GM12891 (cell line): ENCODE measurements at regions not wholly inside any gene's neighbourhood (a gene's known extent, or its start where the extent isn't known, plus 50 kb on each side); places are given as distances from the start of the nearest gene placed in this dataset.

Experiments used
- DNase-seq: peaks from one replicate; pipeline ENCODE4 v3.0.0; 2011; ENCODE audit warnings: low spot score; ENCODE audit not compliant: insufficient read length
- FAIRE-seq: peaks from 2 replicates; lab custom pipeline; 2011; peaks lifted over from hg19 to GRCh38; lab: Jason Lieb, UNC
- PAX5 ChIP-seq: IDR thresholded peaks from 2 replicates; pipeline ENCODE4 v1.6.1; 2011; ENCODE audit warnings: low read length, moderate library complexity, mild to moderate bottlenecking; ENCODE audit not compliant: insufficient read depth, severe bottlenecking
- POLR2A ChIP-seq: IDR thresholded peaks from 2 replicates; pipeline ENCODE4 v1.6.1; 2011; ENCODE audit warnings: low read depth, low read length, control low read depth
- POLR2AphosphoS5 ChIP-seq: IDR thresholded peaks from 2 replicates; pipeline ENCODE4 v1.6.1; 2011; ENCODE audit warnings: low read depth, low read length, control low read depth
- POU2F2 ChIP-seq: IDR thresholded peaks from 2 replicates; pipeline ENCODE4 v1.6.1; 2011; ENCODE audit warnings: low read depth, mild to moderate bottlenecking, control low read depth, low read length, moderate library complexity
- SPI1 ChIP-seq: IDR thresholded peaks from 2 replicates; pipeline ENCODE4 v1.6.1; 2011; ENCODE audit warnings: low read depth, low read length, control low read depth
- TAF1 ChIP-seq: IDR thresholded peaks from 2 replicates; pipeline ENCODE4 v1.6.1; 2011; ENCODE audit warnings: low read depth, low read length, control low read depth

GRCh38 chr2:769771-770170 is 92.6 kb upstream of the TMEM18 start:
- no peak for FAIRE-seq
- no peak for TF ChIP-seq PAX5
- no peak for TF ChIP-seq POLR2AphosphoS5
- TF ChIP-seq SPI1 = no peak
- no peak for DNase-seq

DNA sequence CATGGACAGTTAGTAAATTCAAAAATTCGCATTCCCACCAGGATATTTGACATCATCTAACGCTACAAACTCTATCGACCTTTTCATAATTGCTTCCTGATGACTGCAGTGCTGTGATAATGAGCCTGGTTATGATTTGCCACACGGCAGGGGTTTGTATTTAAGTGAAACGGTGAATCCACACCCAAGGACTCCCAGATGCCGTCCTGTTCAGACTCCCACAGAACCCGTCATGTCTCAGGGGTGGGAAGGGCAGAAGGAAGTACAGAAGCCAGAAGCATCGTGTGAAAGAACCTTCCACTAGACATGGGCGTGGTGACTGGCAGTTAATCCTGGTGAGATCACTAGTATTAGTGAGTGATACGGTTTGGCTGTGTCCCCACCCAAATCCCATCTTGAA is 91.2 kb upstream of the TMEM18 start:
- no peak for DNase-seq
- FAIRE-seq = no peak
- TF ChIP-seq SPI1 (no peak), POU2F2 (no peak), TAF1 (no peak), PAX5 (no peak), POLR2AphosphoS5 (no peak), POLR2A (no peak)

DNA sequence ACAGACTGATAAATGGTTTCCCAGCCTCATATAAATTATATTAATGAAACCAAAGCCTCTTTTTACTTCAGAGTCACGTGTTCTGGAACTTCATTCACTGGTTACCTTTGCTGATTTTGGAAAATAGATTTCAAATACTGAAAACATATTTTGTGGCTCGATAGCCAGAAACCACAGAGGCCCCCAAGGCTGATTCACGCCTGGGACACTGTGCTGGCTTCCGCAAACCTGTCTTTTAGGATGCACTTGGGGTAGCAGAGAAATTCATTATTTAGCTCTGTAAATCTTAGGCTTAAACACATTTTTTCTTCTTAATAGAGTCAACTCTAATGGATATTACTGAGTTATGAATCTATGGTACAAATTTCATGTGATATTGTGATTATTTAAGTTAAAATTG is 90.7 kb upstream of the TMEM18 start:
- FAIRE-seq (no peak), DNase-seq (no peak)
- TF ChIP-seq POLR2AphosphoS5 (no peak), POLR2A (no peak), PAX5 (no peak), POU2F2 (no peak), SPI1 (no peak)

DNA sequence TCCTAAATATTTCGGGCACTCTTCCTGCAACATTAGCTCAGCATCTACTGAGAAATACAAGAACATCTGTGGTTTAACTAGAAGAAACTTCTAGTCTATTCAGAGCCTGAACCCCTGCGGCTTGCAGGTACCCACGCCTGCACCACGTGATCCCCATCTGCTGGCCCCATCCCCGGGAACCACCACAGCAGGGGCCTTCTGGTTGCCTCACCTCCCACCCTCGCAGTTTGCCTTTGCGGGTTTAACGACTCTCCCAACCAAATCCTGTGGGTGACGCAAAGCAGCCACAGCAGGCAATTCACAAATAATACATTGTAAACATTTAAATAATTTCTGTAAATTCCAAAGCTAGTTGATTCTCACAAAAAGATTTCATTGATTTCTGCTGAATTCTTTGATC is 90.2 kb upstream of the TMEM18 start:
- TF ChIP-seq TAF1 (no peak), POLR2AphosphoS5 (no peak)
- DNase-seq = no peak

DNA sequence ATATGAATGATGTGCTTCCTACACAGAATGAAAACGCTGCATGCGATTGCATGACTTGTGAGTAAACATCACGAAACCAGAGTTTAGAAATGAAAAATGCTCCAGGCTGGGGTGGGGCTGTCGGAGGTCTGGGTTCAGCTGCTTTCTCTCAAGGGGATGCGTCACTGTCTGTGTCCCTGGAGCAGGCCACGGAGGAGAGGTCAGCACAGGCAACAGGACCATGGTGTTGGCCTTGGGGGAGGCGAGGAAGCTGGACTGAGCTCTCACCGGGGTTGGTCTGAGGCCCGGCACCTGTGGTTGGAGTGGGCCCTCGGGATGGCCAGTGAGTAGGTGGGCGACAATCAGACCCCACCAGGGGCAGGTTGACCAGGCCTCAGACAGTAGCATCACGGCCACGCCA is 89.0 kb upstream of the TMEM18 start:
- FAIRE-seq (no peak), DNase-seq (no peak)
- TF ChIP-seq PAX5 = no peak
- no peak for TF ChIP-seq POLR2AphosphoS5
- no peak for TF ChIP-seq POLR2A
- no peak for TF ChIP-seq SPI1
- no peak for TF ChIP-seq POU2F2
- TF ChIP-seq TAF1 = no peak

More for the DNA sequence above, 90.2 kb upstream of the TMEM18 start:
- FAIRE-seq = no peak

DNA sequence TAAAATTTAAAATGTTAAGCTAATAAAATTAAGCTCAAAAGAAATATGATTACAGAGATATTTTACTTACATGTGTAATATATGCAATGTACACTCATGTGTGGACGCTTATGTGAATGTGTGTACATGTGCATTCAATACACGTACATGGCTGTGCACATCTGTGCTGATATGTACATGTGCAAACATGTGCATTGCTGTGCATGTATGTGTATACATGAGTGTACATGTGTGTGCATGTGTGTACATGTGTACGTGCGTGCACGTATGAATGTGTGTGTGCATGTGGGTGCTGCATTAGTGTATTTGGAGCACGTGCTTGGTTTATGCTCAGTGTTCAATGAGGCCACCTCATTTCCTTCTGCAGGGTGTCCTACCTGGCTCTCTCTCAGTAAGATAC is 88.2 kb upstream of the TMEM18 start:
- FAIRE-seq (peak; percentile 48), DNase-seq (no peak)
- TF ChIP-seq POLR2AphosphoS5 (no peak), TAF1 (no peak), SPI1 (no peak), POLR2A (no peak), PAX5 (no peak), POU2F2 (no peak)

DNA sequence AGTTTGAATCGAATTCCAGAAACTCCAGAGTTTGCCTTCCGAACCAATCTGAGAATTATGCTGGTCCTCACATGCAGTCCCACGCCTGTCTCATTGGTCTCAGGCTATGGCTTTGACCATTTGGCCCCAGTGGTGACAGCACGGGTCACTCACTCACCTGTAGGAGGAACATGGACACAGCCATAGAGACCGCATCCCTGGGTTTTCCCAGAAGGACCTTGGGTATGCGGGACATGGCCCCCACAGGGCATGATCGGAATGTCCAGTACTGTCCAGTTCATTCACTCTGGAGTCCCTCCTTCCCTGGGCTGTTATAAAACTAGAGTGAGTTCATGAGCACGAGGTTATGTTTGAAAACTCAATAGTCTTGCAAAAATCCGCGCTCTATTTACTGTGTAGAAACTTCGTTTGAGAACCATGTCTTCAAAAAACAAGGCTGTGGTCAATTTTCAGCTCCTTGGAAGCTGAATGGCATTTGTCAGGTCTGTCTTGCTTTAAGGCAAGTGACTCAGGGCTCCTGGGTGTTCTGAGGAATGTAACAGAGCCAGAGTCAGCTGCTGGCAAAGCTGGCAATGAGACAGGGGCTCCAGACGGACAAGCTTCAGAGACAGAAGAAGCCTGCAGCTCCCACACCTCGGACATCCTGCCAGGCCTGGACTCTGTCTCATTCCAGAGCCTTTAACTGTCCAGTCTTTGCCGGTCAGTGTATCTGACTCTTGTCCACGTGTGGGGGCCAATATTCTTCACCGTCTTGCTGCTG is 86.7 kb upstream of the TMEM18 start:
- TF ChIP-seq POLR2AphosphoS5 (no peak), TAF1 (no peak), SPI1 (no peak)
- FAIRE-seq (no peak), DNase-seq (no peak)

DNA sequence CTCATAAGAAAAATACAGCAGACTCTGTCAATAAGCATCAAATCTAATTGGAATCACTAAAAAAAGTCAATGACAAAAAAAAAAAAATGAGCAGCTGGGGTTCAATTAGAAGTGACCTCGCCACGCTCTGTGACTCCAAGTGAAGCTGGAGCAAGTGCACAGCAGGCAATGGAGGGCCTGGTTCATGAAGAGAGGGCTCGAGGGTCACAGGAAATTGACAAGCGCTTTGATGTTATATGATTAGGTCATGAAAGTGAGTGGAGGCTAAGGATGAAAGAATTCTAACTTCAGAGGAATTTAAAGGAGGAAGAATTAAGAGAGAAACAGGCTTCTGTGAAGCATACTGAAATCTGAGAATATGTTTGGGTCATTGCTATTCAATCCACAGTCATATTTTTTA is 85.4 kb upstream of the TMEM18 start:
- DNase-seq (no peak), FAIRE-seq (no peak)
- TF ChIP-seq SPI1 = no peak
- no peak for TF ChIP-seq TAF1
- TF ChIP-seq POU2F2 = no peak
- no peak for TF ChIP-seq PAX5
- no peak for TF ChIP-seq POLR2AphosphoS5
- no peak for TF ChIP-seq POLR2A

DNA sequence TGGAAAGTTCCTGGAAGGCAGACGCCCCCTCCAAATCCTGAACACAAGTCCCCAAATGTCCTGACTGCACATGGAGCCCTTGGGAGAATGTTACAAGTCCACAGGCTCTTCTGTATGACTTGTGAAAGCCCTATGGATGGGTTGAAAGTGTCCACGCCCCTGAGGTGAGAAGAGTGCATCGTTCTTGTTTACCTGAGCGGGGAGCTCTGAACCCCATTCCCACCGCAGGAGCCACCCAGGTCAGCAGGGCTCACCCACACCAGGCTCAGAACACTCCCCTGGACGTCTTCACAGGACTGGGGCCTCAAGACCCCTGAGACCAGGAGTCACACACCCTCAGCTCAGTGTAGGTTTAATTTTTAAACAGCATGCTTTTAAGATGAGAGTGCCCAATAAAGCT is 84.2 kb upstream of the TMEM18 start:
- FAIRE-seq (no peak), DNase-seq (no peak)
- TF ChIP-seq PAX5 = no peak
- no peak for TF ChIP-seq POLR2A
- TF ChIP-seq TAF1 = no peak
- no peak for TF ChIP-seq SPI1
- TF ChIP-seq POLR2AphosphoS5 = no peak
- TF ChIP-seq POU2F2 = no peak

DNA sequence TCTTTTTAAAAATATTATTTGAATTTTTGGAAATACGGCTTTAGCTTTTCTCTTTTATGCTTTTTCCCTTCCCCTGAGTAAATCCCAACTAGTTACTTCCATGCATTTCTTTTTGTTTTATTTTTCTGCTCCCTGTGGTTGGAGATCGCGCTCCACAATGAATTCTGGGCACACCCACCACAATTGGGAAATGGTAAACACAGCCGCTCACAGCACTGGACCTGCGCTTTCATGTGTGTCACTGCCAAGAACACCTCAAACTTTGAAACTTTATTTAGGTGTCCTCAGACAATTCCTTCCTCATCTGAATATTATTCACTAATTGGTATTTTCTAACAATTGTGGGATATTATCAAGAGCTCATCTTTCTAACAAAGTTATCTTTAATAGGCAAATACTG is 82.8 kb upstream of the TMEM18 start:
- no peak for FAIRE-seq
- no peak for DNase-seq

More for the DNA sequence above, 82.8 kb upstream of the TMEM18 start:
- TF ChIP-seq TAF1 = no peak
- no peak for TF ChIP-seq SPI1
- no peak for TF ChIP-seq POLR2A
- TF ChIP-seq PAX5 = no peak
- no peak for TF ChIP-seq POLR2AphosphoS5
- TF ChIP-seq POU2F2 = no peak
